ENCODE measurements at regions not wholly inside any gene's neighbourhood (a gene's known extent, or its start where the extent isn't known, plus 50 kb on each side); places are given as distances from the start of the nearest gene placed in this dataset.
"Not testable (repeated sequence)": the region's sequence is repeated elsewhere in the genome, so short reads cannot be mapped to it uniquely, and the experiment has no call there.

- not testable (repeated sequence) for TF ChIP-seq CTCF, EP300 (IDR thresholded peaks at IDR 0.05)
These were observed 757.6 kb upstream of the DEFB115 start for GRCh38 chr20:30499716-30500446.
